IPS-18a (cell line): ENCODE measurements at regions not wholly inside any gene's neighbourhood (a gene's known extent, or its start where the extent isn't known, plus 50 kb on each side); places are given as distances from the start of the nearest gene placed in this dataset.
"Not testable (repeated sequence)": the region's sequence is repeated elsewhere in the genome, so short reads cannot be mapped to it uniquely, and the experiment has no call there.

Experiments
- H3K27ac ChIP-seq: one replicate; pipeline ENCODE4 v1.5.1; 2013; ENCODE audit warnings: low read length
- H3K27me3 ChIP-seq: one replicate; pipeline ENCODE4 v1.6.1; 2013; ENCODE audit warnings: mild to moderate bottlenecking, low read length; ENCODE audit not compliant: control insufficient read depth, insufficient read depth
- H3K36me3 ChIP-seq: one replicate; pipeline ENCODE4 v1.6.1; 2013; ENCODE audit warnings: low read depth, low read length; ENCODE audit not compliant: control insufficient read depth
- H3K4me1 ChIP-seq: one replicate; pipeline ENCODE4 v1.6.1; 2013; ENCODE audit warnings: low read depth, low read length; ENCODE audit not compliant: control insufficient read depth
- H3K4me3 ChIP-seq: one replicate; pipeline ENCODE4 v1.5.1; 2013; ENCODE audit warnings: low read length
- H3K9ac ChIP-seq: one replicate; pipeline ENCODE4 v1.6.1; 2013; ENCODE audit warnings: mild to moderate bottlenecking, low read length, moderate library complexity
- H3K9me3 ChIP-seq: one replicate; pipeline ENCODE4 v1.6.1; 2013; ENCODE audit warnings: low read depth, low read length; ENCODE audit not compliant: control insufficient read depth

- Histone ChIP-seq H3K9me3 (no peaks in the 10 kb centered on the region), H3K4me3 (no peak overlapping the region), H3K27ac (no peak overlapping the region), H3K4me1 (peaks cover 43% of the 10 kb centered on the region), H3K27me3 (no peaks in the 10 kb centered on the region), H3K36me3 (no peaks in the 10 kb centered on the region), H3K9ac (no peak overlapping the region)
Measured at GRCh38 chr2:209141818-209142217, 282.0 kb upstream of the MAP2 start.

- H3K27ac ChIP-seq, H3K36me3 ChIP-seq, H3K4me3 ChIP-seq, H3K27me3 ChIP-seq, H3K9me3 ChIP-seq, H3K9ac ChIP-seq: not testable (repeated sequence)
- H3K4me1 ChIP-seq: peaks cover 25% of the 10 kb centered on the region
Measured at GRCh38 chr2:209145220-209145691, 278.6 kb upstream of the MAP2 start.

GRCh38 chr2:209145941-209146681 is 277.7 kb upstream of the MAP2 start:
- H3K27ac ChIP-seq: no peak overlapping the region
- no peaks in the 10 kb centered on the region for H3K27me3 ChIP-seq
- no peak overlapping the region for H3K9ac ChIP-seq
- no peaks in the 10 kb centered on the region for H3K9me3 ChIP-seq
- no peaks in the 10 kb centered on the region for H3K36me3 ChIP-seq
- peaks cover 22% of the 10 kb centered on the region for H3K4me1 ChIP-seq
- no peak overlapping the region for H3K4me3 ChIP-seq

- Histone ChIP-seq H3K4me3 (no peak overlapping the region), H3K27ac (no peak overlapping the region), H3K9ac (no peak overlapping the region)
Measured at GRCh38 chr2:209146682-209147320, 277.0 kb upstream of the MAP2 start.

GRCh38 chr2:209147981-209148380 is 275.9 kb upstream of the MAP2 start:
- no peaks in the 10 kb centered on the region for H3K27me3 ChIP-seq
- H3K9ac ChIP-seq: no peak overlapping the region
- no peaks in the 10 kb centered on the region for H3K36me3 ChIP-seq
- H3K9me3 ChIP-seq: no peaks in the 10 kb centered on the region
- peaks cover 19% of the 10 kb centered on the region for H3K4me1 ChIP-seq
- no peak overlapping the region for H3K4me3 ChIP-seq
- H3K27ac ChIP-seq: no peak overlapping the region

More at GRCh38 chr2:209146682-209147320, 277.0 kb upstream of the MAP2 start:
- H3K4me1 ChIP-seq: peaks cover 19% of the 10 kb centered on the region
- H3K27me3 ChIP-seq: no peaks in the 10 kb centered on the region
- no peaks in the 10 kb centered on the region for H3K36me3 ChIP-seq
- no peaks in the 10 kb centered on the region for H3K9me3 ChIP-seq

GRCh38 chr2:209160800-209161588 is 262.9 kb upstream of the MAP2 start:
- H3K4me1 ChIP-seq: peaks cover 15% of the 10 kb centered on the region
- no peaks in the 10 kb centered on the region for H3K9me3 ChIP-seq
- peaks cover 11% of the 10 kb centered on the region for H3K27me3 ChIP-seq
- H3K27ac ChIP-seq: no peak overlapping the region
- H3K4me3 ChIP-seq: no peak overlapping the region
- H3K36me3 ChIP-seq: no peaks in the 10 kb centered on the region
- no peak overlapping the region for H3K9ac ChIP-seq

- H3K9ac ChIP-seq: no peak overlapping the region
- H3K4me3 ChIP-seq: no peak overlapping the region
- peaks cover 11% of the 10 kb centered on the region for H3K4me1 ChIP-seq
- no peak overlapping the region for H3K27ac ChIP-seq
- H3K36me3 ChIP-seq: no peaks in the 10 kb centered on the region
- peaks cover 11% of the 10 kb centered on the region for H3K27me3 ChIP-seq
- H3K9me3 ChIP-seq: no peaks in the 10 kb centered on the region
Measured at GRCh38 chr2:209162129-209162528, 261.7 kb upstream of the MAP2 start.

- H3K9me3 ChIP-seq: no peaks in the 10 kb centered on the region
- no peaks in the 10 kb centered on the region for H3K36me3 ChIP-seq
- no peak overlapping the region for H3K4me3 ChIP-seq
- no peak overlapping the region for H3K9ac ChIP-seq
- no peak overlapping the region for H3K27ac ChIP-seq
- no peaks in the 10 kb centered on the region for H3K27me3 ChIP-seq
- H3K4me1 ChIP-seq: no peaks in the 10 kb centered on the region
Measured at GRCh38 chr2:209181984-209182383, 241.9 kb upstream of the MAP2 start.

- not testable (repeated sequence) for H3K9me3 ChIP-seq, H3K9ac ChIP-seq, H3K27me3 ChIP-seq, H3K4me1 ChIP-seq, H3K4me3 ChIP-seq, H3K36me3 ChIP-seq, H3K27ac ChIP-seq
Measured at GRCh38 chr2:209186886-209187285, 237.0 kb upstream of the MAP2 start.

- Histone ChIP-seq H3K27ac (no peak overlapping the region), H3K36me3 (no peaks in the 10 kb centered on the region), H3K4me3 (no peak overlapping the region), H3K4me1 (no peaks in the 10 kb centered on the region), H3K27me3 (no peaks in the 10 kb centered on the region), H3K9me3 (no peaks in the 10 kb centered on the region), H3K9ac (no peak overlapping the region)
Measured at GRCh38 chr2:209189893-209190292, 234.0 kb upstream of the MAP2 start.

- Histone ChIP-seq H3K4me3 (no peak overlapping the region), H3K27ac (no peak overlapping the region), H3K9ac (no peak overlapping the region), H3K36me3 (no peaks in the 10 kb centered on the region), H3K27me3 (no peaks in the 10 kb centered on the region), H3K4me1 (no peaks in the 10 kb centered on the region), H3K9me3 (no peaks in the 10 kb centered on the region)
Measured at GRCh38 chr2:209191139-209191538, 232.7 kb upstream of the MAP2 start.
